DOHH2 (cell line): ENCODE measurements at regions not wholly inside any gene's neighbourhood (a gene's known extent, or its start where the extent isn't known, plus 50 kb on each side); places are given as distances from the start of the nearest gene placed in this dataset.

ENCODE experiments used
- EZH2phosphoT487 ChIP-seq: fragments of 200-600 bp; sonication (generic); IDR thresholded peaks from 2 replicates; pipeline ENCODE4 v1.6.1; 2017; ENCODE audit warnings: borderline replicate concordance, mild to moderate bottlenecking, antibody characterized with exemption, low read length, moderate library complexity, mixed read lengths
- TF ChIP-seq, protein P1 (sequence below): fragments of 200-600 bp; sonication (generic); IDR thresholded peaks from one replicate; pipeline ENCODE4 v1.5.1; 2014; ENCODE audit warnings: antibody characterized with exemption, mild to moderate bottlenecking, low read depth, low read length; ENCODE audit not compliant: poor library complexity, severe bottlenecking

DNA sequence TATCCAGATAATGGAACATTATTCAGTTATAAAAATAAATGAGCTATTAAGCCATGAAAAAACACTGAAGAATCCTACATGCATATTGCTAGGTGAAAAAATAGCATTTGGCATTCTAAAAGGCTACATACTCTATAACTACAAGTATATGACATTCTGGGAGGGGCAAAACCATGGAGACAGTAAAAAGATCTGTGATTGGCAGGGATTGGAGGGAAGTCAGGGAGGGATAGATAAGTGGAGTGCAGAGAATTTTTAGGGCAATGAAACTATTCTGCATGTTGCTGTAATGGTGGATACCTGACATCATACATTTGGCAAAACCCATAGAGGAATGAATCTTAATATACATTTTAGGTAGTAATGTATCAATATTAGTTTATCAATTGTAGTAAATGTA, 63.1 kb upstream of the SLC38A2 start:
- TF ChIP-seq, protein P1, sequence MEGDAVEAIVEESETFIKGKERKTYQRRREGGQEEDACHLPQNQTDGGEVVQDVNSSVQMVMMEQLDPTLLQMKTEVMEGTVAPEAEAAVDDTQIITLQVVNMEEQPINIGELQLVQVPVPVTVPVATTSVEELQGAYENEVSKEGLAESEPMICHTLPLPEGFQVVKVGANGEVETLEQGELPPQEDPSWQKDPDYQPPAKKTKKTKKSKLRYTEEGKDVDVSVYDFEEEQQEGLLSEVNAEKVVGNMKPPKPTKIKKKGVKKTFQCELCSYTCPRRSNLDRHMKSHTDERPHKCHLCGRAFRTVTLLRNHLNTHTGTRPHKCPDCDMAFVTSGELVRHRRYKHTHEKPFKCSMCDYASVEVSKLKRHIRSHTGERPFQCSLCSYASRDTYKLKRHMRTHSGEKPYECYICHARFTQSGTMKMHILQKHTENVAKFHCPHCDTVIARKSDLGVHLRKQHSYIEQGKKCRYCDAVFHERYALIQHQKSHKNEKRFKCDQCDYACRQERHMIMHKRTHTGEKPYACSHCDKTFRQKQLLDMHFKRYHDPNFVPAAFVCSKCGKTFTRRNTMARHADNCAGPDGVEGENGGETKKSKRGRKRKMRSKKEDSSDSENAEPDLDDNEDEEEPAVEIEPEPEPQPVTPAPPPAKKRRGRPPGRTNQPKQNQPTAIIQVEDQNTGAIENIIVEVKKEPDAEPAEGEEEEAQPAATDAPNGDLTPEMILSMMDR = no peak
- no peak for TF ChIP-seq EZH2phosphoT487
